Gastroesophageal sphincter (tissue), 3 donors: ENCODE measurements at regions not wholly inside any gene's neighbourhood (a gene's known extent, or its start where the extent isn't known, plus 50 kb on each side); places are given as distances from the start of the nearest gene placed in this dataset.

ENCODE experiments used
- POLR2A ChIP-seq, 2 donors: fragments of 450-650 bp; IDR thresholded peaks; one replicate each; pipeline ENCODE4 v1.6.1; 2017; ENCODE audit warnings: antibody characterized with exemption in 2 of 2, mild to moderate bottlenecking in 2 of 2, moderate library complexity in 1 of 2
- TF ChIP-seq, protein P1 (sequence below), 4 experiments: fragments of 200-600 bp in 2 of 4; fragments of 450-650 bp in 2 of 4; sonication (generic) in 1 of 4; IDR thresholded peaks; one replicate each; pipeline ENCODE4 v1.5.1; 2017 to 2019; ENCODE audit warnings: antibody characterized with exemption in 4 of 4, mild to moderate bottlenecking in 2 of 4, moderate library complexity in 2 of 4

DNA sequence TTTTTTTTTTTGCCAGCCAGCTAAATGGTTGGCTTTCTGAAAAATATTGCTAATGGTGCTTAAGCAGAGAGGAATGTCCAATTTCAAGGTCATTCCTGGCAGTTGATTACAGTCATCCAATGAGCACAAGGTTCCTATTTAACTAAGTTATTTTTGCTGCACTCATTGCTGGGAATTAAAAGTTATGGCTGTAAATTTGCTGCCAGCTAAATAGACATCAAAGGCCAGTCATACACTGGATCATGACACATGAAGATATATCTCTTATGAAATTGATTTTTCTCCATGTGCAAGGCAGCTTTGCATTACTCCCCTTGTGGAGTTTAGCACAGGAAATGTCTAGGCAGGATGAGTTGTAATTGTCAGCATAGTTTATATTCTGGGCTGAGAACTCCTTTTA, 1898.4 kb upstream of the CELF4 start:
- TF ChIP-seq, protein P1, sequence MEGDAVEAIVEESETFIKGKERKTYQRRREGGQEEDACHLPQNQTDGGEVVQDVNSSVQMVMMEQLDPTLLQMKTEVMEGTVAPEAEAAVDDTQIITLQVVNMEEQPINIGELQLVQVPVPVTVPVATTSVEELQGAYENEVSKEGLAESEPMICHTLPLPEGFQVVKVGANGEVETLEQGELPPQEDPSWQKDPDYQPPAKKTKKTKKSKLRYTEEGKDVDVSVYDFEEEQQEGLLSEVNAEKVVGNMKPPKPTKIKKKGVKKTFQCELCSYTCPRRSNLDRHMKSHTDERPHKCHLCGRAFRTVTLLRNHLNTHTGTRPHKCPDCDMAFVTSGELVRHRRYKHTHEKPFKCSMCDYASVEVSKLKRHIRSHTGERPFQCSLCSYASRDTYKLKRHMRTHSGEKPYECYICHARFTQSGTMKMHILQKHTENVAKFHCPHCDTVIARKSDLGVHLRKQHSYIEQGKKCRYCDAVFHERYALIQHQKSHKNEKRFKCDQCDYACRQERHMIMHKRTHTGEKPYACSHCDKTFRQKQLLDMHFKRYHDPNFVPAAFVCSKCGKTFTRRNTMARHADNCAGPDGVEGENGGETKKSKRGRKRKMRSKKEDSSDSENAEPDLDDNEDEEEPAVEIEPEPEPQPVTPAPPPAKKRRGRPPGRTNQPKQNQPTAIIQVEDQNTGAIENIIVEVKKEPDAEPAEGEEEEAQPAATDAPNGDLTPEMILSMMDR (IDR thresholded peaks at IDR 0.05), result no peak
- TF ChIP-seq POLR2A (IDR thresholded peaks at IDR 0.05), result no peak
